ENCODE measurements at regions not wholly inside any gene's neighbourhood (a gene's known extent, or its start where the extent isn't known, plus 50 kb on each side); places are given as distances from the start of the nearest gene placed in this dataset.

DNA sequence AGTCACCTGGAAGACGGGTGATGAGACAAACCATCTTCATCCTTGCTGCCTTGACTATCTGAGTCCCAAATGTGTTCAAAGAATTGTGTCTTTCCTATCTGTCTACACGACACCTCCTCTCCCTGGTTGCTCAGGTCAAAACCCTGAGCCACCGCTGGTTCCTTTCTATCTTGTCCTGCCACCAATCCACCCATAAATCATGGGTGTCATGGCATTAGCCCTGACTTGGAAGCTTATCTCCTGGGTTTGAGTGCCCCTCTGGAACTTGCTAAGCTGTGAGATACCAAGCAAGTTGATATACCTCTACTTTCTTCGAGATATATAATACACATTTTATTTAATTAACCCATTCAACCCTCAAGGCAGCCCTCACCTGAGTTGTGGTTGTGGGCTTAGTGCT lies 57.9 kb downstream of the ASCL4 start:
- Histone ChIP-seq H3K9ac (ENCODE audit: low read depth in 1 of 2, low read length in 2 of 2) (no peak overlapping the region), H3K36me3 (ENCODE audit: control insufficient read depth in 4 of 4, insufficient read depth in 3 of 4, low read depth in 1 of 4, low read length in 3 of 4) (no peaks in the 10 kb centered on the region), H3K4me1 (ENCODE audit: control insufficient read depth in 4 of 4, insufficient read depth in 4 of 4, low read length in 3 of 4) (no peaks in the 10 kb centered on the region), H3K27me3 (ENCODE audit: control insufficient read depth in 4 of 4, insufficient read depth in 4 of 4, low read length in 3 of 4) (peaks cover 0 to 7% (median 0%) of the 10 kb centered on the region in 4 donors), H3K27ac (ENCODE audit: low read depth in 1 of 2, low read length in 2 of 2) (no peak overlapping the region), H3K4me3 (ENCODE audit: low read depth in 1 of 3, low read length in 3 of 3) (no peak overlapping the region), H3K9me3 (ENCODE audit: control insufficient read depth in 4 of 4, low read length in 3 of 4) (peaks cover 1 to 8% (median 3%) of the 10 kb centered on the region in 4 donors)
- no peak for DNase-seq (ENCODE audit: low spot score)
- TF ChIP-seq MAX (IDR thresholded peaks at IDR 0.05) (no peak), HNF4A (conservative IDR thresholded peaks at IDR 0.05) (no peak), GABPA (IDR thresholded peaks at IDR 0.05 in 1 of 2, conservative IDR thresholded peaks at IDR 0.05 in 1 of 2) (no peak), SP1 (IDR thresholded peaks at IDR 0.05) (no peak), RXRA (IDR thresholded peaks at IDR 0.05) (no peak), ATF3 (IDR thresholded peaks at IDR 0.05) (no peak), ZBTB33 (IDR thresholded peaks at IDR 0.05) (no peak), FOXA2 (IDR thresholded peaks at IDR 0.05) (no peak), NR2F2 (IDR thresholded peaks at IDR 0.05) (no peak), RAD21 (IDR thresholded peaks at IDR 0.05) (no peak), TAF1 (conservative IDR thresholded peaks at IDR 0.05) (no peak), JUND (IDR thresholded peaks at IDR 0.05) (no peak), FOXA1 (IDR thresholded peaks at IDR 0.05) (no peak)
- TF ChIP-seq, protein P1, sequence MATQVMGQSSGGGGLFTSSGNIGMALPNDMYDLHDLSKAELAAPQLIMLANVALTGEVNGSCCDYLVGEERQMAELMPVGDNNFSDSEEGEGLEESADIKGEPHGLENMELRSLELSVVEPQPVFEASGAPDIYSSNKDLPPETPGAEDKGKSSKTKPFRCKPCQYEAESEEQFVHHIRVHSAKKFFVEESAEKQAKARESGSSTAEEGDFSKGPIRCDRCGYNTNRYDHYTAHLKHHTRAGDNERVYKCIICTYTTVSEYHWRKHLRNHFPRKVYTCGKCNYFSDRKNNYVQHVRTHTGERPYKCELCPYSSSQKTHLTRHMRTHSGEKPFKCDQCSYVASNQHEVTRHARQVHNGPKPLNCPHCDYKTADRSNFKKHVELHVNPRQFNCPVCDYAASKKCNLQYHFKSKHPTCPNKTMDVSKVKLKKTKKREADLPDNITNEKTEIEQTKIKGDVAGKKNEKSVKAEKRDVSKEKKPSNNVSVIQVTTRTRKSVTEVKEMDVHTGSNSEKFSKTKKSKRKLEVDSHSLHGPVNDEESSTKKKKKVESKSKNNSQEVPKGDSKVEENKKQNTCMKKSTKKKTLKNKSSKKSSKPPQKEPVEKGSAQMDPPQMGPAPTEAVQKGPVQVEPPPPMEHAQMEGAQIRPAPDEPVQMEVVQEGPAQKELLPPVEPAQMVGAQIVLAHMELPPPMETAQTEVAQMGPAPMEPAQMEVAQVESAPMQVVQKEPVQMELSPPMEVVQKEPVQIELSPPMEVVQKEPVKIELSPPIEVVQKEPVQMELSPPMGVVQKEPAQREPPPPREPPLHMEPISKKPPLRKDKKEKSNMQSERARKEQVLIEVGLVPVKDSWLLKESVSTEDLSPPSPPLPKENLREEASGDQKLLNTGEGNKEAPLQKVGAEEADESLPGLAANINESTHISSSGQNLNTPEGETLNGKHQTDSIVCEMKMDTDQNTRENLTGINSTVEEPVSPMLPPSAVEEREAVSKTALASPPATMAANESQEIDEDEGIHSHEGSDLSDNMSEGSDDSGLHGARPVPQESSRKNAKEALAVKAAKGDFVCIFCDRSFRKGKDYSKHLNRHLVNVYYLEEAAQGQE (IDR thresholded peaks at IDR 0.05) = no peak
- TF ChIP-seq, protein P2, sequence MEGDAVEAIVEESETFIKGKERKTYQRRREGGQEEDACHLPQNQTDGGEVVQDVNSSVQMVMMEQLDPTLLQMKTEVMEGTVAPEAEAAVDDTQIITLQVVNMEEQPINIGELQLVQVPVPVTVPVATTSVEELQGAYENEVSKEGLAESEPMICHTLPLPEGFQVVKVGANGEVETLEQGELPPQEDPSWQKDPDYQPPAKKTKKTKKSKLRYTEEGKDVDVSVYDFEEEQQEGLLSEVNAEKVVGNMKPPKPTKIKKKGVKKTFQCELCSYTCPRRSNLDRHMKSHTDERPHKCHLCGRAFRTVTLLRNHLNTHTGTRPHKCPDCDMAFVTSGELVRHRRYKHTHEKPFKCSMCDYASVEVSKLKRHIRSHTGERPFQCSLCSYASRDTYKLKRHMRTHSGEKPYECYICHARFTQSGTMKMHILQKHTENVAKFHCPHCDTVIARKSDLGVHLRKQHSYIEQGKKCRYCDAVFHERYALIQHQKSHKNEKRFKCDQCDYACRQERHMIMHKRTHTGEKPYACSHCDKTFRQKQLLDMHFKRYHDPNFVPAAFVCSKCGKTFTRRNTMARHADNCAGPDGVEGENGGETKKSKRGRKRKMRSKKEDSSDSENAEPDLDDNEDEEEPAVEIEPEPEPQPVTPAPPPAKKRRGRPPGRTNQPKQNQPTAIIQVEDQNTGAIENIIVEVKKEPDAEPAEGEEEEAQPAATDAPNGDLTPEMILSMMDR (IDR thresholded peaks at IDR 0.05; ENCODE audit: low read depth, low read length, missing input control) = no peak
- WGBS = 54% methylated on average over 4 of the region's 4 CpGs

GRCh38 chr12:107840186-107840585 lies 65.7 kb downstream of the ASCL4 start:
- no peaks in the 10 kb centered on the region for H3K36me3 ChIP-seq (ENCODE audit: control insufficient read depth in 4 of 4, insufficient read depth in 3 of 4, low read depth in 1 of 4, low read length in 3 of 4)
- no peak overlapping the region for H3K27ac ChIP-seq (ENCODE audit: low read depth in 1 of 2, low read length in 2 of 2)
- no peak overlapping the region for H3K9ac ChIP-seq (ENCODE audit: low read depth in 1 of 2, low read length in 2 of 2)
- H3K4me1 ChIP-seq (ENCODE audit: control insufficient read depth in 4 of 4, insufficient read depth in 4 of 4, low read length in 3 of 4) = peaks cover 4 to 16% (median 11%) of the 10 kb centered on the region in 4 donors
- TF ChIP-seq HNF4A (conservative IDR thresholded peaks at IDR 0.05) (no peak), SP1 (IDR thresholded peaks at IDR 0.05) (no peak), FOXA2 (IDR thresholded peaks at IDR 0.05) (no peak), RXRA (IDR thresholded peaks at IDR 0.05) (no peak), HNF4G (IDR thresholded peaks at IDR 0.05) (no peak), TAF1 (conservative IDR thresholded peaks at IDR 0.05) (no peak), EGR1 (IDR thresholded peaks at IDR 0.05; ENCODE audit: low read depth in 2 of 2) (no peak), FOXA1 (IDR thresholded peaks at IDR 0.05) (no peak), NR2F2 (IDR thresholded peaks at IDR 0.05) (no peak), YY1 (IDR thresholded peaks at IDR 0.05) (no peak)
- TF ChIP-seq, protein P2 (IDR thresholded peaks at IDR 0.05; ENCODE audit: low read depth, low read length, missing input control) = no peak
- no peaks in the 10 kb centered on the region for H3K9me3 ChIP-seq (ENCODE audit: control insufficient read depth in 4 of 4, low read length in 3 of 4)
- WGBS = 71% methylated on average over 1 of the region's 1 CpG
- peaks cover 0 to 11% (median 4%) of the 10 kb centered on the region in 4 donors for H3K27me3 ChIP-seq (ENCODE audit: control insufficient read depth in 4 of 4, insufficient read depth in 4 of 4, low read length in 3 of 4)
- DNase-seq (ENCODE audit: low spot score) = no peak
- no peak overlapping the region for H3K4me3 ChIP-seq (ENCODE audit: low read depth in 1 of 3, low read length in 3 of 3)
